ENCODE measurements at regions not wholly inside any gene's neighbourhood (a gene's known extent, or its start where the extent isn't known, plus 50 kb on each side); places are given as distances from the start of the nearest gene placed in this dataset.
"Not testable (repeated sequence)": the region's sequence is repeated elsewhere in the genome, so short reads cannot be mapped to it uniquely, and the experiment has no call there.

DNA sequence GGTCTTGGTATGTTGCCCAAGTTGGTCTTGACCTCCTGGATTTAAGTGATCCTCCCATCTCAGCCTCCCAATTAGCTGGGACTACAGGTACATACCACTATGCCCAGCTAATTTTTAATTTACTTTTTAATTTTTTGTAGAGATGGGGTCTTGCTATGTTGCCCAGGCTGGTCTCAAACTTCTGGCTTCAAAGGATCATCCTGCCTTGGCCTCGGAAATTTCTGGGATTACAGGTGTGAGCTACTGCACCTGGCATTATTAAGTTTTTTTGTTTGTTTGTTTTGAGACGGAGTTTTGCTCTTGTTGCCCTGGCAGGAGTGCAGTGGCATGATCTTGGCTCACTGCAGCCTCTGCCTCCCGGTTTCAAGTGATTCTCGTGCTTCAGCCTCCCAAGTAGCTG, 195.7 kb upstream of the HAAO start:
- not testable (repeated sequence) for DNase-seq

DNA sequence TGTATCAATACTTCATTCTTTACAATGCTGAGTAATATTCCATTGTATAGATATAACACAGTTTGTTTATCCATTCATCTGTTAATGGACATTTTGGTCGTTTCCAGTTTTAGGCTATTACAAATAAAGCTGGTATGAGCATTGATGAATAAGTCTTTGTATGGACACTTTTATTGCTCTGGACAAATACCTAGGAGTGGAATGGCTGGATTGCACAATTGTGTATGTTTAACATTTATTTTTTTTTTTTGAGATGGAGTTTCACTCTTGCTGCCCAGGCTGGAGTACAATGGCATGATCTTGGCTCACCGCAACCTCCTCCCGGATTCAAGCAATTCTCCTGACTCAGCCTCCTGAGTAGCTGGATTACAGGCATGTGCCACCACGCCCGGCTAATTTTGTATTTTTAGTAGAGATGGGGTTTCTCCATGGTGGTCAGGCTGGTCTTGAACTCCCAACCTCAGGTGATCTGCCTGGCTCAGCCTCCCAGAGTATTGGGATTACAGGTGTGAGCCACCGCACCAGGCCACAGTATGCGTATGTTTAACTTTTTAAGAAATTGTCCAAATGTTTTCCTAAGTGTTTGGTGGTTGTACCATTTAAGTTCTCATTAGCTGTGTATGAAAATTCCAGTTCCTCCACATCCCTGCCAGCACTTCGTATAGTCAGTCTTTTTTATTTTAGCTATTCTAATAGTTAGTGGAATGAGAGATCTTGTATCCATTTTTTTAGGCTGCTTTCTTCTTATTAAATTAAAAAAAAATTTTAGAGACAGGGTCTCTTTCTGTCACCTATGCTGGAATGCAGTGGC, 194.9 kb upstream of the HAAO start:
- no peak for DNase-seq

DNA sequence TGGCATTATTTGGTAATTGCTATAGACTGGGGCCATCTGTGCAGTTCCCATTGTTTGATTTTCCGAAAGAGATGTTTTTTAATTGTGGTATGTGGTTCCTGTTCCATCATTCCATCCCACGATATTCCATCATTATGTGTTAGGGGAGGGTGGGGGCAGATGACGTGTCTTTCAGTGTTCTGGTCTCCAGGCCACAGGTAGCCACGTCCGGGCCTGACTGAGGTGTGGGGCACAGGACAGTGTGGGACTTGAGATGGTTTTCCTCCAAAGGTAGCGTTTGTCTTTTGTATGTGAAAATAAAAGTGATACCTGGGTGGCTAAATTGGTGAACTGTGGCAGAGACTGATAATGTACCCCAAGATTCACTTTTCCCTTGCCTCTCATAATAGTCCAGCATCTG, 192.2 kb upstream of the HAAO start:
- no peak for DNase-seq

DNA sequence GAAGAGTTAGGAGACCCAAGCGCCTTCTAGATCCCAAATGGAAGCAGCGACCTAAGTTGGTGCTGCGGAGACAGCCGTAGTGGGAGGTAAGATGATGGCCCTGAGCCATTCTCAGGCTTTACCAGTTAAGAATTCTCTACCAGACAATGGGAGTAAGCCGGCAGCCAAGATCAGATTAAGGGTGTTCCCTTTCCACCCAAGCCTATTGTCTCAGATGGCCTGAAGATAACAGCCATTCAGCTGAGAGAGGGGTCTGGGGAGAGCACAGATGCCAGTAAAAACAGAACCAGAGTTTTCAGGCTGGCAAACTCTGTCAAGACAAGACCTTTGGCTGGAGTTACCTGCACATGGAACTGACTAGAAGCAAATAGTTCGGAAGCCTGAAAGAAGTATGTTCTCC, 191.7 kb upstream of the HAAO start:
- no peak for DNase-seq

DNA sequence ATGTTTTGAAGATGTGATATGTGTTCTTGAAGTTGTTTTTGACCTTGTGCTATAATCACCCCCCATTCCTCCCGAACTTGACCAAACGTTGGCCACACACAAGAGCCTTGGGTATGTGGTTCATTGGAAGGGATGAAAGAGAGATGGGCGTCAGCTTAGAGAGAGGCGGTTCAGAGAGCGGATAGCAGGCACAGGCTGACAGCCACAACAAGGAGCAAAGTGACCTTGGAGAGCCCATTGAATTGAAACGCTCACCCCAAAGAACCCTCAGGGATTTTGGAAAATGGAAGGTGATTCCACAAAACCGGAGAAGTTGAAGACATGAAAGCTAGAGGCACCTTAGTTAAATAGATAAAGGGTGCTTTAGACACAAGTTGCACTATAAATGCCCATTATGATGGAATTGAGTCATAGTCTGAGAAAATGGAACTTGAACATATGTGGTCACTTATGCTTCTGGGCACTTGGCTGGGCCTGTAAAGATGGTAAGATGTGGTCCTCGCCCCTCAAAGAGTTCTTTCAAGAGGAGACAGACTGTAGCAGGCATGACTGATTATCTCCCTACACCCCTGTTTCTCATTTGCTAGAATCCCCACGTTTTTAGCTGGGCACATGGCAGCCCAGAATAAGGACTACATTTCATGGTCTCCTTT, 188.5 kb upstream of the HAAO start:
- no peak for DNase-seq

DNA sequence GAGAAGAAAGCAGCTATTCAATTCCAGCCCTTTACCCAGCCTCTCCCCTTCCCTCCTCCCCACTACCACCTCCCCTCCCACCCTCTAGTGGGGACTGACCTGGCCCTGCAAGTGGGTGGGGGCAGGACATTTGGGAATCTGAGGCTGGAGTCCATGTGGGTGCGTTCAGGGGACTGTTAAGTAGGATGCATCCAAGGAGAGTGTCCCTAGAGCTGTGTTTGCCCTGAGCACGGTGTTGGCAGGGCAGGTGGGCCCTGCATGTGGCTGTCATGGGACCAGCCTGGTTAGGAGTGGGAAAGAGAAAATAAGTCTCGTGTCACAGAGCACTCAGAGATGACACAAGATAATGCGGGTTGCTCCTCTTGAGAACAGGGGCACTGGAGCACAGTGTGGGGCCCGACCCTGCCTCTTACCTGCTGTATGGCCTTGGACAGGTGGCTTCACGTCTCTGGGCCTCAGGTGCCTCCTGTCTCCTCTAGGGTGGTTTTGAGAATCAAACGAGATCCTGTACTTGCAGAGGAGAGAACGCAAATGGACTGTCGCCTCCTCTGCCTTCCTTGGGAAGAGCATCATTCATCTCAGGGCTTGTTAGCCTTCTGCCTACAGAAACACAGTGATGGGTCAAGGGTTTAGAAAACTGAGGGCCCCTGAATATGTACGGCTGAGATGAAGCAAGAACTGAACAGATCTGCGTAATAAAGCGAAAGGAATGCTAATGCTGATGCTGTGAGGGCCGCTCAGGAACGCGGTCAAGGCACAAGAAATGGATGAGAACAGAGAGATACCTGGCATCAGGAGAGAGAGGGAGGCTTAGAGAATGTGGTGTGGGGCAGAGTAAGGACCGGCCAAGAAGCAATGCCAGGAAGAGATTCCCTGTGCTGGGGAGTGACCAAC, 187.7 kb upstream of the HAAO start:
- DNase-seq = no peak

DNA sequence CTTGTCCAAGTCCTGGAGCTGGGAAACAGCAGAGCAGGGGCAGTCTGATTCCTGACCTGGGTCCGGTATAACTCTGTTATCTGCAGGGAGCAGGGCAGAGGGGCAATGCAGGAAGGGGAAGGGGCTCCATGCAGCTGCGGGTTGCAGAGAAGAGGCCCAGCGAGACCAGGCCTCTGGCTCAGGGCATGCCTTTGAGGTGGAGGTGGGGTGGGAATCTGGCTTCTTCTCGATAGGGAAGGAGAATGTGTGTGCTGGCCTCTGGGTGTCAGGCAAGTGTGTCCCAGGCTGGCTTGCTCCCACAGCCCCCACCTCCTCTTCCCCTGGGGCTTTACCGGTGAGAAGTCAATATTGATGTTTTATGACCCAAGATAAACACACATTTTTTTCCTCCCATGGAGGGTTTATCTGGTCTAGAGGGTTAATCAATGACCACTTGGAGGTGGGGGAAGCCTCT, 187.1 kb upstream of the HAAO start:
- DNase-seq = no peak

DNA sequence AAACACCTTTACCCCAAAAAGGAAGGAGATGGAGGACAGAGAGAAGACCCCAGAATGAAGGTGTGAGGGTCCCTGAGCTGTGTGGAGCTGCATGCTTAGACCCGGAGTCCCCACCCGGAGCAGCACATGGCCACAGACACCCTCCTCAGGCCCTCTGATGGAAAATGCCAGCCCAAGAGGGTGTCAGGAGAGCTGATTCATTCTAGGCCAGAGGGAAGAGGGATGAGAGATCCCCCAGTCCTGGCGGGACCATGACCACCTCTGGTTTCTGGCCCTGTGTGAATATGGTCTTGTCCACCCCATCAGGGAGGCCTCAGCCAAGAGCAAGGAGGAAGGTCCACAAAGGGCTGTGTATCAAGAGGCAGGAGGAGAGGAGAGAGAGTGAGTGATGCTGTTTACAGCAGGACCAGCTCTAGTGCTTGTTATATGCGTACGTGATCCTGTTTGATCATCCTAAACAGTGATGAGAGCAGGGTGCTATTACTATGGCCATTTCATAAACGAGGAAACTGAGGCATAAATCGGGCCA, 186.6 kb upstream of the HAAO start:
- DNase-seq = no peak

DNA sequence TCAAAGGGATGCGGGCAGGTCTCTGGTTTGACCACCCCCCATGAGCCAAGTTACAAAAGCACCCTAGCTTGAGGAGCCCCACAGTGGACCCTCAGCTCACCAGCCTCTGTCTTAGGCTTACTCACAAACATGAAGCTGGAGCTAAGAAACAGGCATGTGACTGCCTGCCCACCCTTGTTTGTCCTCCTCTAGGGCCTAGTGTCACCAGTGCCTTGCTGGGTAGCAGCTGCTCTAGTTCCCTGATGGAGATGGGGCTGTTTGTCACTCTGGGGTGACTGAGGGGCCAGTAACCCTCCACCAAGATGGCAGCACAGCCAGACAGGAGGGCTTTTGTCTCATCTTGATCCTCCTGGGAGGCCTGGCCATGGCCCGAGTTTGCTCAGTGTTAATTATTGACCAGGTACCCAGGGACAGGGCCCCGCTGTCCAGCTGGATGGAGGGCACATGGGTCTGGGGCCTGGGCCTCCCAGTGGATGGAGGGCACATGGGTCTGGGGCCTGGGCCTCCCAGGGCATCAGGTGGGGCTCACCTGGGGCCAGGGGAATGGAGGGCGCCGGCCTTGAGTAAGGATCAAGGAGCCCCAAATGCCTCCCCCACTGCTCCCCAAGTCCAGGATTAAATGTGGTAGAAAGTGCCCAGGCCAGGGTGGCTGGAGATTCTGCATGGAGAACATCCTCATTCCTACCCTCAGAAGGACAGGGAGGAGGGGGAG, 185.9 kb upstream of the HAAO start:
- DNase-seq = no peak

DNA sequence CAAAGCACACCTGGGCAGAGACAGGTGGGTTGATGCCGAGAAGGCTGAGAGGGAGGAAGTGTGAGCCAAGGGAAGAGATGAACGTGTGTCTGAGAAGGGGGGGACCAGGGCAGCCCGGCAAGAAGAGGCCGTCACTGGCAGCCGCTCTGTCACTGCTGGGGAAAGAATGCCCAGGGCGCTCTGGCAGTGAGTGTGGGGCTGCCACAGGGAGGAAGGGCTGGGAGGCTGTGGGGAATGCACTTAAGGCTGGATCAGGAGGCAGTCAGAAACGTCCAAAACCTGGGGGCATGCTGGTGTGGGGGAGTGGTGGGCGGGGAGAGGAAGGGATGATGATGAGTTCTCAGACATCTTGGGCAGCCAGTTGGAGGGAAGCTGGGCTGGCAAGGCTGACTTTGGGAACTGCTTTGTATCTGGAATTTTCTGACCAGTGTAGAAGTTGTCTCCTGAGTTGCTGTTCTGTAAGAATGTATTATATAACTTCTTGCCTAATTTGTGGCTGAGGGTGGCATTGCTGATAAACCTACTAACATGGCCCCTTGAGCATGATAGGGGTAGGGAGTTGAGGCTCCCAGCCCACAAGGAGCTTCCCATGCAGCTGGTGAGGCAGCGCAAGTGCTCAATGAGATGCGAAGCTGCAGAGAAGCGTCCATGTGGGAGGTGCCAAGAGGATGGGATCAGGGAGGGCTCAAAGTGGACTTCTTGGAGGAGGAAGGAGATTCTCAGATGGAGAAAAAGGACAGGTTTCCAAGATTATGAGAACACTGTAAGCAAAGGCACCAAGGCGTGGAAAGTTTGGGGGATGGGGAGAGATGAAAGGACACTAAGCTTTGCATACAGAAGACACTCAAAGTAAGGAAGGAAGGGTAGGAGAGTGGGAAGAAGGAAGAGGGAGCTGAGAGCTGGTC, 185.1 kb upstream of the HAAO start:
- DNase-seq = no peak

DNA sequence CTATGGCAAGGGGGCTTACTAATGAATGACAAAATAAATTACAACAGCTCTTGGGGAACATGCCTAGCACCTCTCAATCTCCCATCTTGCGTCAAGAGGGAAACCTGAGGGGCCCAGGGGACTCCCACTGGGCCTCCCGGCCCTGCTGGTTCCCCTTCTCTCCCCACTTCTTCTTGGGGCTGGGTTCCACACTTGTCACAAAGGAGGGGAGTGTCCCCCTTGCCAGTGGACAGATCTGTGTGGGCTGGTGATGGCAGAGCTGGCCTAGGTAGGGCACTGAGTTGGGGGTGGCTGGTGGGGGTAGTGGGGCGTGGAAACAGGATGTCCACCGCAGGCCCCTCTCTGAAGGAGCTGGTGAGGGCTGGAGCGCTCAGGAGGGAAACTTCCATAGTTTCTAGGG, 184.0 kb upstream of the HAAO start:
- no peak for DNase-seq

DNA sequence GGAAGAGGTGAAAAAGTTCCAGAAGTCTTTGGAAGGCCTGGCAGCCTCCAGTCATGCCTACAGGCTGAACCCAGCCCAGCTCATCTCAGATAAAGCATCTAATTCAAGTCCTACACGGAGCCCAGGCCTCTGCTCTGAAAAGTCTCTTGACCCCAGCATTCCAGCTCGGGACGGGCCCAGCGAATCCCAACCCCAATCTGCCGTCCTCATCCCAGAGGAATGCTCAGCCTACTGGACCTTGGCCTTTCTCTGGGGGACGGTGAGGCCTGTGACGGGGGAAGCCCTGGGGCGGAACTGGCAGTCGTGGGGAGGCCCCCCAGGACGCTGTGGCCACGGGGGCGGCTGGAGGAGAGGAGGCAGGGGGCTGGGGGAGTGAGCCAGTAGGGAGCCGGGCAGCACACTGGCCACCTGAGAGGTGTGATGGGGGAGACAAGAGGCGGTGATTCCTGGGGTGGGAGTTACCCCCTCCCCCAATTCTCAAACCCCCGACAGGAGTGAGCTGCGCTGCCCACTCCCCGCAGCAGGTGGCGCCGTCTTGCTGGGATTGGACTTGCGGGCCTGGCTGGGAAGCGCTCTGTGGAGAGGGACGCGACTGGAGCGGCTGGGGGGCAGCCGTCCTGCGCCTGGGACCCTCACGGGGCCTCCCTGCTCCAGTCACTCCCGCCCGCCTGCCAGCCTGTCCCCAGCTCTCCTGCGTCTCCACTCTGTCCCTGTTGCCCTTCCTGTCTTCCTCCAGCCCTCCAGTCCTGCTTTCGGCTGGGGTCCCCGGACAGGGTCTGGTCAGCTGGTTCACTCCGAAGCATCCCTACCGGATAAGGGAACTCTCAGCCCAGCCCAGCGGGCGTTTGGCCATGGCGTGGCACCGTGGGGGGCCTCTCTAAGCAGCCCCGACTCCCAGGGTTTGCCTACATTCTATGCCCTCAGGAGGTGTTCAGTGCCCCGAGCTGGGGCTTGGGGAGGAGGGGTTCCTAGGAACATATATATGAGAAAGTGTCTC, 182.6 kb upstream of the HAAO start:
- DNase-seq = peak; percentile 69

DNA sequence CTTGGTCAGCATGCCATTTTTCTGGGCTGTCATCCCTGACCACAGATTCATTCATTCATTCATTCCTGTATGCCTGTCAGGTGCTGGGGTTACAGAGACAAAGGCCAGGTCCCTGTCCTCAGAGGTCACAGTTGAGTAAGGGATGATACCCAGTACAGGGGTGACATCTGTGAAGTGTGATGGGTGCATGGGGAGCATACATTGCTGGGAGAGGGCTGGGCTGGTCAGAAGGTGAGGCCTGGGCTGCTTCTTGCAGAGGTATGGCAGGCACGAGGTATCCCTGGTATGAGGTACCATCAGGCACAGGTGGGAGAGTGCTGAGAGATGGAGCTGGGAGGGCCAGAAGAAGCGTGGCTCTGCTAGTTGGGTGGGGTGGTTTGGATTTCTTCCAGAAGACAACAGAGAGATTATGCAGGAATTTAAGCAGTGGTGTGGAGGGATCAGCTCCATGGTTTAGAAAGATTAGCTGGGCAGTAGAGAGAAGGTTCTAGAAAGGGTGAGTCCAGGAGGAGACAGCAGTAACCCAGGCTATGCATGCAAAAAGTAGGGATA, 181.9 kb upstream of the HAAO start:
- DNase-seq = no peak

DNA sequence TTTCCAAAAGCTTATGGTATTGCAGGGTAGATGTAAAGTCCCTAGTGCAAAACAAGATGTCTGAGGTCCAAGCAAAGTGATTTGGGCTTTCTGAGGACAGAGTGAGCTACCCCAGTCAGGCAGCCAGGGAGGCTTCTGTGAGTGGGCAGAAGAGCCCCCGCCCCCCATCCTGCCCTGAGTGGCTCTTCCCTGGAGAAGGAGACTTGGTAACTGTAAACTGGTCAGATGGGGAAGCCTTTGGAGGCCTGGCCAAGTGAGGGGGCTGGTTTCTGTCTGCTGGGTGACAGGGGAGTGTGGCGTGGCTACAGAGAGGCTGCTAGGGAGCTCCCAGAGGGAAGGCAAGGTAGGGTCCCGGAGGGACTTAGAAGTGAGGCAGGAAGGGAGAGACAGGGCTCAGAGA, 181.3 kb upstream of the HAAO start:
- DNase-seq = no peak

DNA sequence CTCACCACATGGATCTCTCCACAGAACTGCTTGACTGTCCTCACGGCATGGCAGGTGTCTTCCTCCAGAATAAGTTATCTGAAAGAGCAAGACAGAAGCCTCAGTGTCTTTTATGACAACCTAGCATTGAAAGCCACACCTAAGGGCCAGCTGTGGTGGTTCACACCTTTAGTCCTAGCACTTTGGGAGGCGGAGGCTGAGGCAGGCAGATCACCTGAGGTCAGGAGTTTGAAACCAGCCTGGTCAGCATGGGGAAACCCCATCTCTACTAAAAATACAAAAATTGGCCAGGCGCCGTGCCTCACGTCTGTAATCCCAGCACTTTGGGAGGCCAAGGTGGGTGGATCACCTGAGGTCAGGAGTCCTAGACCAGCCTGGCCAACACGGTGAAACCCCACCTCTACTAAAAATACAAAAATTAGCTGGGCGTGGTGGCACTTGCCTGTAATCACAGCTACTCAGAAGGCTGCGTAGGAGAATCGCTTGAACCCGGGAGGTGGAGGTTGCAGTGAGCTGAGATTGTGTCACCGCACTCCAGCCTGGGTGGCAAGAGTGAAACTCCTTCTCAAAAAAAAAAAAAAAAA, 180.6 kb upstream of the HAAO start:
- DNase-seq = not testable (repeated sequence)

DNA sequence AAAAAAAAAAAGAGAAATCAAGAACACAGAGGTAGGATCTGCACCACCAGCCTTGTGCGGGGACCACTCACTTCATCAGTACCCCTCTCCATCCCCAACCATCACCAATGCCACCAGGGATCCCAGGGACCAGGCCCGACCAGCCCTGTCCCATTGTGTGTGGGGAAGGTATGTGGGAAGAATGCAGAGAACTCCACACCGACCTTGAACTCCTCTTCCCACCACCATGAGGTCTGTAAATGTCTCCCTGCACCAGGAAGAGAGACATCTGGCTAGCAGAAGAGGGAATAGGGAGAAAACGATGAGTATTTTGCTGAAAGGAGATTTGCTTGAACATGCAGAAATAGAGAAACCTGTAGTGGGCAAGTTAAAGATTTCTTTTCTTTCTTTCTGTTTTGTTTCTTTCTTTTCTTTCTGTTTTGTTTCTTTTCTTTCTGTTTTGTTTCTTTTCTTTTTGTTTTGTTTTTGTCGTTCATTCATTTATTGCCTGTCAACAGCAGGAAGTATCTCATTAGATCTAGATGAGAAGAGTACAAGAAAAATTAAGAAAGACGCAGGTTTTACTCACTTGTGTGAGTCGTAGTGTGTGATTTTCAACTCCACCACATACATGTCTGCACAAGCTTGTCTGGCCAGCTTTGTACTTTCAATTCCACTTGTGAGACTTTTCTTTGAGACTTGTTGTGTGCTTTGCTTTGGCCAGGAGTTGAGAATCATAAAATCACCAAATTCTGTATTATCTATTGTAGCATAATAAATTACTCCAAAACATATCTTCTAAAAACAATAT, 179.8 kb upstream of the HAAO start:
- no peak for DNase-seq

DNA sequence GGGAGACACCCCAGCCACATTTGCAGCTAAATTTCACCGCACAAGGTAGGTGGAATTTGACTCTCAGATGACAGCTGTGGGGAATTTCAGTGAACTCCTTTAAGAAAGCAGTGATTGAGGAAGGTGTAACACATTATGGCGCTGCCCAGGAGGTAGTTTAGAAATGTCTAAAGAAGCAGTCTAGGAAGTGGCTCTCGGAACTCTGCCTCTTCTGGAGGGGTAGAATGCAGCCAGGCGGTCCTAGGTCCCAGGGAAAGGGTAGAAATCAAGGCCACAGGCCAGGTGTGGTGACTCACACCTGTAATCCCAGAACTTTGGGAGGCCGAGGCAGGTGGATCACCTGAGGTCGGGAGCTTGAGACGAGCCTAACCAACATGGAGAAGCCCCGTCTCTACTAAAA, 179.0 kb upstream of the HAAO start:
- no peak for DNase-seq

DNA sequence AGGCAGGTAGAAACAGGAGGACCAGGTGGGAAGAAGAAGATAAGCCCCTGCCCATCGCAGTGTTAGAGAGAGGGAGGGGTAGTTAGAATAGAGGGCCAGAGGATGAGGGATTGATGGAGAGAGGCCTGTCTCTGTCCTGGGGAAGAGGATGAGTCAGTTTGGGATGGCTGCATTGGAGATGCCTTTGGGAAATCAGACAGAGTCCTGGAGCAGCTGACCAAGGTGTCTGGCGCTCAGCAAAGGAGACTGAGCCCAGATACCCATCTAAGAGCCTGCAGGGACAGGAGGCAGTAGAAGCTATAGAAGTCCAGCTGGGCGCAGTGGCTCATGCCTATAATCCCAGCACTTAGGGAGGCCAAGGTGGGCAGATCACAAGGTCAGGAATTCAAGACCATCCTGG, 177.8 kb upstream of the HAAO start:
- DNase-seq = no peak
